ENCODE measurements at regions not wholly inside any gene's neighbourhood (a gene's known extent, or its start where the extent isn't known, plus 50 kb on each side); places are given as distances from the start of the nearest gene placed in this dataset.

- Histone ChIP-seq H3K27me3 (no peaks in the 10 kb centered on the region), H3K9me3 (peaks cover 0 to 7% (median 0%) of the 10 kb centered on the region in 4 donors), H3K4me1 (no peaks in the 10 kb centered on the region), H3K36me3 (no peaks in the 10 kb centered on the region), H3K27ac (replicated peaks in 1 of 4) (no peak overlapping the region), H3K4me3 (no peak overlapping the region)
- intact Hi-C loops (cut with DNase I), result no loop called here
- TF ChIP-seq EP300 (IDR thresholded peaks at IDR 0.05), result no peak
- no peak for TF ChIP-seq CTCF (IDR thresholded peaks at IDR 0.05)
- no peak for TF ChIP-seq POLR2AphosphoS5 (IDR thresholded peaks at IDR 0.05)
- TF ChIP-seq POLR2A (IDR thresholded peaks at IDR 0.05; ENCODE audit: low read depth), result no peak
- WGBS, result 86% methylated on average over 1 of the region's 1 CpG
- no peak for DNase-seq (ENCODE audit: extremely low spot score)
Measured at GRCh38 chr6:99768166-99768565, 161.5 kb downstream of the PRDM13 start.

GRCh38 chr6:99779631-99780555 is 173.3 kb downstream of the PRDM13 start:
- Histone ChIP-seq H3K9me3 (no peaks in the 10 kb centered on the region), H3K27me3 (peaks cover 0 to 9% (median 0%) of the 10 kb centered on the region in 4 donors), H3K27ac (replicated peaks in 1 of 4) (no peak overlapping the region), H3K4me3 (no peak overlapping the region), H3K4me1 (no peaks in the 10 kb centered on the region), H3K36me3 (no peaks in the 10 kb centered on the region)
- no peak for TF ChIP-seq POLR2A (IDR thresholded peaks at IDR 0.05; ENCODE audit: low read depth)
- TF ChIP-seq EP300 (IDR thresholded peaks at IDR 0.05), result no peak
- TF ChIP-seq POLR2AphosphoS5 (IDR thresholded peaks at IDR 0.05), result no peak
- TF ChIP-seq CTCF (IDR thresholded peaks at IDR 0.05), result no peak
- intact Hi-C loops (cut with DNase I), result no loop called here
- WGBS, result 94% methylated on average over 7 of the region's 9 CpGs
- no peak for DNase-seq (ENCODE audit: extremely low spot score)

DNA sequence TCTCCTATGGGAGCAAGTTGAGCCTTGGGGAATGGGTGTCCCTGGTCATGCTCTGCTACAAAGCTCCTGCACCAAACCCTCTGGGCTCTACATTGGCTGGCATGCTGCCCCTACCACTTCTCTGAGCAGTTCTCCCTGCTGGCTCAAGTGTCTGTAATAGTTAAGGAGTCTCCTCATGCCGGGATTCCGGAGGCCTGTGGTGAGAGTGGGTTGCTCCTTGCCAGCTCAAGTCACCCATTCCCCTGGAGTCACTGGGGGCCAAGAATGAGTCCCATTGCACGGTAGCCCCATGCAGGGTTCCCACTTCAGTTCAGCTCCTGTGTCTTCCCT is 173.9 kb downstream of the PRDM13 start:
- Histone ChIP-seq H3K36me3 (no peaks in the 10 kb centered on the region), H3K9me3 (no peaks in the 10 kb centered on the region), H3K4me1 (no peaks in the 10 kb centered on the region), H3K27ac (replicated peaks in 1 of 4) (no peak overlapping the region), H3K27me3 (peaks cover 0 to 9% (median 0%) of the 10 kb centered on the region in 4 donors), H3K4me3 (no peak overlapping the region)
- TF ChIP-seq EP300 (IDR thresholded peaks at IDR 0.05) (no peak), CTCF (IDR thresholded peaks at IDR 0.05) (no peak)
- WGBS, result 90% methylated on average over 3 of the region's 3 CpGs
- DNase-seq (ENCODE audit: extremely low spot score), result no peak
- intact Hi-C loops (cut with DNase I), result no loop called here

DNA sequence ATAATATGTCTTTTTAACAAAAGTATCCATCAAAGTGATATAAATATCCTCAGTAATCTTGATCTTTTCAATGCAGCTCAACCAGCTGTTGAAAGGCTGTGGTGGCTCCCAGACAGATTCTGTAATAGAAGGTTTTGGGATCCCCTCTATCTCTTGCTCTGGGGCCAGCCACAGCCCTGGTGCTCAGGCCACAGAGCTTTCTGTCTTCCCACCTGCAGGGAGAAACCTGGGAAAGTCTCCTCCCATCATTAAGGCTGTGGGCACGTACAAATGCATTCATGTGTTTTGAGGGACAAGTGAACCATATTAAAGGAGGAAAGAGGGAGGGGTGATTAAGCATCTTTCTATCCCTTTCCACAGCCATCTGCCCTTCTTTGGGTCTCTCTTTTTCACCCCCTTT is 183.1 kb downstream of the PRDM13 start:
- WGBS, result 23% methylated on average over 1 of the region's 1 CpG
- TF ChIP-seq POLR2AphosphoS5 (IDR thresholded peaks at IDR 0.05) (no peak), POLR2A (IDR thresholded peaks at IDR 0.05; ENCODE audit: low read depth) (no peak), EP300 (IDR thresholded peaks at IDR 0.05) (no peak), CTCF (IDR thresholded peaks at IDR 0.05) (no peak)
- H3K4me3 ChIP-seq, result no peak overlapping the region
- H3K27me3 ChIP-seq, result peaks cover 0 to 11% (median 0%) of the 10 kb centered on the region in 4 donors
- H3K9me3 ChIP-seq, result no peaks in the 10 kb centered on the region
- no peak overlapping the region for H3K27ac ChIP-seq (replicated peaks in 1 of 4)
- intact Hi-C loops (cut with DNase I), result no loop called here
- DNase-seq (ENCODE audit: extremely low spot score), result no peak
- no peaks in the 10 kb centered on the region for H3K36me3 ChIP-seq
- no peaks in the 10 kb centered on the region for H3K4me1 ChIP-seq

GRCh38 chr6:99790679-99791078 is 184.0 kb downstream of the PRDM13 start:
- no peak for DNase-seq (ENCODE audit: extremely low spot score)
- H3K27me3 ChIP-seq, result peaks cover 0 to 11% (median 0%) of the 10 kb centered on the region in 4 donors
- H3K4me1 ChIP-seq, result no peaks in the 10 kb centered on the region
- no peak overlapping the region for H3K27ac ChIP-seq (replicated peaks in 1 of 4)
- H3K36me3 ChIP-seq, result no peaks in the 10 kb centered on the region
- TF ChIP-seq POLR2AphosphoS5 (IDR thresholded peaks at IDR 0.05) (no peak), POLR2A (IDR thresholded peaks at IDR 0.05; ENCODE audit: low read depth) (no peak), CTCF (IDR thresholded peaks at IDR 0.05) (no peak), EP300 (IDR thresholded peaks at IDR 0.05) (no peak)
- no peaks in the 10 kb centered on the region for H3K9me3 ChIP-seq
- no peak overlapping the region for H3K4me3 ChIP-seq
- intact Hi-C loops (cut with DNase I), result no loop called here

All from esophagus muscularis mucosa (tissue), 4 donors.